GM18508 (cell line): ENCODE measurements at regions not wholly inside any gene's neighbourhood (a gene's known extent, or its start where the extent isn't known, plus 50 kb on each side); places are given as distances from the start of the nearest gene placed in this dataset.

Experiments used
- ATAC-seq: cut with Tn5 transposase; IDR thresholded peaks from one replicate; pipeline ENCODE4 v1.9.1; 2021; ENCODE audit warnings: moderate number of reproducible peaks; ENCODE audit not compliant: insufficient read depth, unreplicated experiment

DNA sequence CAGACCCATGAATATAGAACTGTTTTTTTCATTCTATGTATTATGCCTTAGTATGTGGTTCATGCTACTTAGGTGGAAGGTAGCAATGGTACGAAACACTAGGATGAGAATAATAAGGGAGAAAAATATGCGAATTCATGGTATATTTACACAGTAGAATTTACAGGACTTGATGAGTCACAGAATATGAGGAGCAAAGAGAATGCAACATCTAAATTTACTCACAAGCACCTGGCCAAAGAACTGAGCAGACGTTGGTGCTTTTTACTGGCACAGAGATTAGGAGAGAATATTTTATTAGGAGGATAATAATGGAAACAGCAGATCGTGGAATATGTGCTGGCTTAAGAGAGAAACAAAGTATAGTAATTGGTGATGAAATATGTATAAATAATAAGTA lies 785.4 kb upstream of the ROBO1 start:
- no peak for ATAC-seq

DNA sequence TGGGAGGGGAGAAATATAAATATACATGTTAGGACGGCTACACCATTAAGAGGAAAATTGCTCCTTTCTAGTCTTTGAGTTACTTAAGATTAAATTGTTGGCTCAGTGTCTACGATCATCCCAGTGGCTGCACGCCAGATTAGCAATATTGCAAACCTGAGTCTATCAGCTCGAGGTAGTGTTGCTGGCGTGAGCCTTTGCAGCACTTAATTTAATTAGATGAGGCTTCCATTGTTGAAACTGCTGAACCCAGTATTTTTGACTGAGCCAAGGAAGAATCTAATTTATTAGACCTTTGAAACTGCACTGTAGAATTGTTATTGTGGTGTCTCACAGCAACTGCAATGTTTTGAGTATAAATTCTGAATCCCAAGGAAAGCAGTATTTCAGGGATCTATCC lies 782.4 kb upstream of the ROBO1 start:
- ATAC-seq, result no peak

DNA sequence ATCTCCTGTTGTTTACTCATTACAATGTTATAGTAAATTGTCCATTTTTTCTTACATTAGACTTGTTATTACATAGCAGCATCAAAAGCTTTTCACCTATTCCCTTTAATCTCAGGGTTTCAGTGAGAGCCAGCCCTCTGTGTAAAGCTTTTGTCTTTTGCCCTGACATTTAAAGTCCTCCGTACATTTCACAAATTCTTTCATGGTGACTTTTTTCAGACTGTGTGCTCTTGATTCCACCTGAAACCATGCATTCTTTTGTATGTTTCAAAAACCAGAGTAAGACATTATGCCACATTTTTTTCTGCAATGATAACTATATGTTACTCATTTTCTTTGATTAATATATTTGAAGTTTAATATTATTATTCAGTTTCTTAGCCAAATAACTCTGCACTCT lies 781.4 kb upstream of the ROBO1 start:
- no peak for ATAC-seq

DNA sequence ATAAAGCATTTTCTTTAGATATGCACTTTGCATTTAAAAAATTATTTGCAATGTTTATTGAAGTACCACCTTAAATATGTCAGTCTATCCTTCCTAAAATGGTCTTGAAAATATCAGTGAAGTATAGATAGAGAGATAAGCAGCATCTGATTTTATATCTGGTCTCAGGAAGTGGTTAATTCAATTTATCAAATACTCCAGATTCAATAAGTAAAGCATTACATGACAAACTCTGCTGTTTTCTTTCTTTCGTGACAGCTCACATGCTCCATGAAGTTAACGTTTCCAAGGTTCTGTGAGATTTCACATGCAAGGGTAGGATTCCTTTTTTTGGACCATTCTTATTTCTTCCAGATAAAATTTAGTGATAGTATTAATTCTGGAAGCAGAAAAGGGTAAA lies 775.4 kb upstream of the ROBO1 start:
- no peak for ATAC-seq

DNA sequence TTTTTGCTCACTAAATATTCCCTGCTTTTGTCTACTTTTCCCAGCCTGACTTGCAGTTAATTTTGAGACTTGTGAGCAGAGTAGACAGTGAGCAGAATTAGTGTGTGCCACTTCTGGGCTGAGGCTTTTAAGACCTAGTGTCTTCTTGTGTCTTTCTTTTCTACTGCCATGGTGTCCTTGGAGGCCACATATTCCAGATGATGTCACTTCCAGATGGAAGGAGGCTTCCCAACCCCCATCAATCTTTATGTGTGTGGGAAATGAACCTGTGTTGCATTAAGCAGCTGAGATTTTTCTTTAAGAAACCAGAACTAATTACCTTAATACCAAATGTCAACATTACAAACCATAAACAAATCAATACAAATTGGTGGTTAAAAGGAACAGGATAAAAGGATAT lies 774.7 kb upstream of the ROBO1 start:
- no peak for ATAC-seq

DNA sequence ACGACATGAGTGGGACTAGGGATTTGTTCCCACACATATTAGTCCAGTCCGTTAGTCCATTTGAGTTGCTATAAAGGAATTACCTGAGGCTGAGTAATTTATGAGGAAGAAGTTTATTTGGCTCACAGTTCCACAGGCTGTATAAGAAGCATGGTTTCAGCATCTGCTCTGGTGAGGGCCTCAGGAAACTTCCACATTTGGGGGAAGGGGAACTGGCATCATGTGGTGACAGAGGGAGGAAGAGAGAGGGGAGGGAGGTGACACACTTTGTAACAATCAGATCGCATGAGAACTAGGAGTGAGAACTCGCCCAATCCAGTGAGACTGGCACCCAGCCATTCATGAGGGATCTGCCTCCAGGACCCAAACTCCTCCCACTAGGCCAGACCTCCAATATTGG lies 769.9 kb upstream of the ROBO1 start:
- no peak for ATAC-seq

DNA sequence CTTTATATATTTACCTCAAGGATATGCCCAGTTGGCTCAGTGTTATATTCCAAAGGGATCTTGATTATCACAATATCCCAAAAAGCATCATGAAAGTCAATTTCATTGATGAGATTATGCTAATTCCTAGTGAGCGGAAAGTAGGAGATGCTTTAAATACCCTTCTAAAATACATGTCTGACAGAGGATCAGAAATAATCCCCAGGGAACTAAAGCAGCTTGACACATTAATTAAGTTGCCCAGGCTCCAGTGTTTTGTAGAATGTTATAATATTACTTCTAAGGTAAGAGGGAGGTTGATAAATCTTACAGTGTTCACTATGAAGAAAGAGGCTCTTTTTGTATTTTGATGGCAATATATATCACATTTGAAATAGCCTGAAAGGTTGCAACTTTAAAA lies 767.5 kb upstream of the ROBO1 start:
- ATAC-seq, result no peak

DNA sequence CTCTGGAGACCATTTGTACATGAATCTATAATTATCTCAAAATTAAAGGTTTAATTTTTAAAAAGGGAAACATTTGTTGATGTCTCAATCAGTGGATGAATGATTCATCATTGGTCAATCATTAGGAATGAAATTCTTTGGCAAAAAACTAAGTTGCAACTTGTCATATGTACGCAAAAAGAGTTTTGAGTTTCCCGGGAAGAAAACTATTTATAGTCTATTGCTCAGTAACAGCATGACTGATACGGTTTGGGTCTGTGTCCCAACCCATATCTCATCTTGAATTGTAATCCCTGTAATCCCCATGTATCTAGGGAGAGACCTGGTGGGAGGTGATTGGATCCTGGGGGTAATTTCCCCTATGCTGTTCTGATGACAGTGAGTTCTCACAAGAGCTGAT lies 765.8 kb upstream of the ROBO1 start:
- ATAC-seq, result no peak

DNA sequence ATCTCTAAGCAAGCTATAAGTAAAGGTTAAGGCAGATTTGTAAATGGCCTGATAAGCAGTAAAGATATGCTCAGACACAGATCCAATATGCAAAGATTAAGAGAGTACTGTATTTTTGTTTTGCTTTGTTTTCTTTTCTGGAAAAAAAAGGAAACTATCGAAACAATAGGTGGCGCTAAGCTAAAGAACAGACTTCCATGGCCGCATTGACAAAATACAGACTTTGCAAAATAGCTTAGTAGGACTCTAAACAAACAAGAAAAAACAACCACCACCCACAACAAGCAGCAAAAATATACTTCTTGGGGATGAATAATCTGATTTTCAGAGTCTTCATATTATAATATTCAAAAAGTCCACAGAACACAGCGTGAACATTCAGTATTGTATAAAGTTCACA lies 758.4 kb upstream of the ROBO1 start:
- no peak for ATAC-seq

DNA sequence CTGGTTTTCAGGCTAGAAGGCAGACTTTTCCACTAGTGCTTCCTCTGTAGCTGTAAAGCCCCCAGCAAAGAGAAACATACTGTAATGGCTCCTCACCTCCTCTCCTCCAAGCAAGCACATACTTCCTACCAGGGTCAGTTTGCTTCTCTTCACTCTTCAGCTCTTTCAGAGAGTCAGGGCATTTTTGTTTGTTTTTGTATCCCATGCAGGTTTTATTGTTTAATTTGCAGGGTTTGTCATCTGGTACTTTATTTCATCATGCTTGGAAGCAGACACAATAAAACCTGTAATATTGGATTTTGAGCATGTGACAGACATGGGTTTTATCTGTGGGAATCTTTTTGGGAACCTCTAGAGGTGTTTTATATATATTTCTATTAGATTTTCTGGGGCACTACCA lies 753.3 kb upstream of the ROBO1 start:
- no peak for ATAC-seq

DNA sequence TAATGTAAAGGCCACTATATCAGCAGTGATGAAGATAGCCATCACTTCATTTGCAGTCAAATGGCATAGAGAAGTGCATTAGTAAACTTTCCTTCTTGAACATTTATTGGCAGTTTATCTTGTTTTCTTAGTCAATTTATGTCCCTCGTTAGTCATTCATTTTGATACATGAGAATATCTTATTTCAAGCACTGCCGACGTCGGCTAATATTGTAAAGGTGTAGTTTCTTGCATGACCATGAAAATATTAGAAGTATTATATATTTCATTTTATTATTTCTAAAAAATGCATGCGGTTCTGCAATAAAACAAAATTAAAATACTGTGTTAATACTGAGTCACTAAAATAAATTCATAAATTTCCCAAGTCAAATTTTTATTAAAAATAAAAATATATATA lies 751.6 kb upstream of the ROBO1 start:
- ATAC-seq, result no peak

DNA sequence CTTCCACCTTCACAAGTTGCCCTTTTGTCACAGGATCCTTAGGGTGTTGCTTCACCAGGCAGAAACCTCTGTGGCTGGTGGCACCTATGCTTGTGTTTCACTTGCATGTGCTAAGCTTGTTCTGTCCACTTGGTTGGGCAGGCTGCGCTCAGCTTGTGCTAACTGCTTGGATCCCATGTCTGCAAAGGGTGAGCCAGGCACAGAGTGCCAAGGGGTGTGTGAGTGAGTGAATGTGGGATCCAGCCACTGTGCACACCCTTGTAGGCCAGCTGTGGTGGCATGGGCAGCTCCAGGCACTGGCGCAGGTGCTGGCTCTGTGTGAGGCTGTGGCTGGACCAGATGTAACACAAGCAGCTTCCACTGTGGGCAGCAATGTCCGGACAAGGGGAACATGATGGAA lies 728.7 kb upstream of the ROBO1 start:
- no peak for ATAC-seq

DNA sequence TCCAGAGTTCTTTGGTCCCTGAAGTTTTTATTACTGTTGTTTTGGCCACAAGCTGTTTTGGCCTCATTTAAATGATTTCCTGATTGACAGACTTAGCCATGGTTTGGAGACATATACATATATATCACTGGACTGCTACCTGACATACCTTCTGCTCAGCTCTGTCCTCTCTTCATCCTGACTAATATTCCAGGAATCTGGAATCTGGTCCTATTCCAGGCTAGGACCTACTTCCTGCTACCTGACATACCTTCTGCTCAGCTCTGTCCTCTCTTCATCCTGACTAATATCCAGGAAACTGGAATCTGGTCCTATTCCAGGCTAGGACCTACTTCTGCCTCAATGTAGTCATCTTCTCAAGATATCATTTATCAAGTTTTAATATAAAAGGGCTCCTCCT lies 724.4 kb upstream of the ROBO1 start:
- no peak for ATAC-seq

DNA sequence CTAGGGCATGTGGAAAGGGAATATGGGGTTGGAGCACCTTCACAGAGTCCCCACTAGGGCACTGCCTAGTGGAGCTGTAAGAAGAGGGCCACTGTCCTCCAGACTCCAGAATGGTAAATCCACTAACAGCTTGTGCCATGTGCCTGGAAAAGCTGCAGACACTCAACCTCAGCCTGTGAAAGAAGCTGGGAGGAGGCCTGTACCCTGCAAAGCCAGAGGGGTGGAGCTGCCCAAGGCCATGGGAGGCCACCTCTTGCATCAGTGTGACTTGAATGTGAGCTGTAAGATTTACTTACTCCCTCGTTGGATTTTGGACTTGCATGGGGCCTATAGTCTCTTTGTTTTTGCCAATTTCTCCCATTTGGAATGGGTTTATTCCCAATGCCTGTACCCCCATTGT lies 705.2 kb upstream of the ROBO1 start:
- no peak for ATAC-seq

DNA sequence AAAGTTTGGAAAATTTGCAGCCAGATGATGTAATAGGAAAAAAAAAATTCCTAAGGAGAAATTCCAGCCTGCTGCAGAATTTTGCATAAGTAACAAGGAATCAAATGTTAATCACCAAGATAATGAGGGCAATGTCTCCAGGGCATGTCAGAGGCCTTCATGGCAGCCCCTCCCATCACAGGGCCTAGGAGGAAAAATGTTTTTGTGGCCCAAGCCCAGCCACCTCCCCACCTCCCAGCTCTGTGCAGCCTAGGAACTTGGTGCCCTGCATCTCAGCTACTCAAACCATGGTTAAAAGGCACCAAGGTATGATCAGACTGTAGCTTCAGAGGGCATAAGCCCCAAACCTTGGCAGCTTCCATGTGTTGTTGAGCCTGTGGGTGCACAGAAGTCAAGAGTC lies 704.7 kb upstream of the ROBO1 start:
- ATAC-seq, result no peak

DNA sequence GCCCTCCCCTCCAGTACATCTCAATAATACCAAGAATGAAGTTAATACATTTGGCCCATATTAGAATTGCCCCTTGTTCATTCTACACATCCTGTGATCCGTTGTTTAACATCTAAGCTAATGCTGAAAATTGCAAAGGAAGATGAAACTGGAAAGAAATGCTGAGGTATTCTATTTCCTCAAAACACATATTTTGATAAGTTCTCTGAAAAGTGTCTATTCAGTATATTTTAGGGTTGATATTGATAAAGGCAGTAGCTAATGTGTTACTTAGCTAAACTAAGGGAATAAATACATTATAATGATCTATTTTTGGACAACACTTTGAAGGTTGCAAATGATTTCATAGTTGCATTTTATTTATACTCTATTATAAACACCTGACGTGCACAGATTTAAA lies 702.6 kb upstream of the ROBO1 start:
- no peak for ATAC-seq

DNA sequence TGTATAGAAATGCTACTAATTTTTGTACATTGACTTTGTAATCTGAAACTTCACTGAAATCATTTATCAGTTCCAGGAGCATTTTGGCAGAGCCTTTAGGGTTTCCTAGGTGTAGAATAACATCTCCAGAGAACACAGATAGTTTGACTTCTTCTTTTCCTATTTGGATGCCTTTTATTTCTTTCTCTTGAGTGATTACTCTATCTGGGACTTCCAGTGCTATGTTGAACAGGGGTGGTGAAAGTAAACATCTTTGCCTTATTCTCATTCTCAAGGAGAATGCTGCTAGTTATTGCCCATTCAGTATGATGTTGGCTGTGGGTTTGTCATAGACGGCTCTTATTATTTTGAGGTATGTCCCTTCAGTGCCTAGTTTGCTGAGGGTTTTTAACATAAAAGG lies 697.9 kb upstream of the ROBO1 start:
- no peak for ATAC-seq

DNA sequence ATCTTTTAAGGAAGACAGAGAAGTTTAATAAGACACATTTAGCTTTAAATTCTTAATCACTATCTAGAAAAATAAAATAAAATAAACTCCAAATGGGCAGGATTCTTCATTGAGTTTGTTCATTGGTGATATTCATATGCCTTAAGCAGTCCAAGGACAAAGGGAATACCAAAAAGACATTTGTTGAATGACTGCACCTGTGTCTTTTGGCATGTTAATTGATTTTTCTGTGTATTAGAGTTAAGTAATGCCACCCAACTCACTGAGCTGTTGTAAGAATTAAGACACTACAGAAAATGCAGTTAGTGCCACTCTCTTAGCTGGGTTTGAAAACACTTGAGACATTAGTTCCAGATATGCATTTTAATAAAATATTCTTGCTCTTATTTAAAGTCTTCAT lies 683.6 kb upstream of the ROBO1 start:
- no peak for ATAC-seq

DNA sequence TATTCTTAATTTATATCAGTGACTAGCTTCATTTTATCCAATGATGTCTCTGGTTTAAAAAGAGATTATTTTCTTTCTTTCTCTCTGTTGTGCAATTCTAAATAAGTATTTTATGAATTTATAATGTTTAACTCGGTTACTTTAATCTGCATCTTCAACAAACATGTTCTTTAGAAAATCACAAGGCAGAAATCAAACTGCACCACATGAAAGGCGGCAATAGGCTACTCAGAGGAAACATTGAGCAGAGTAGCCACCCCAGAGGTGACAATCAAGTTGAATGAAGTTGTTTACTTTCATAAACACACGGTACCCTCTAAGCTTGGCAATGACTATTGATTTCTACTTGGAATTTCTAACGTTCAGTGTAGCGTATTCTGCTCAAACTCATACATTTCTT lies 677.8 kb upstream of the ROBO1 start:
- no peak for ATAC-seq

DNA sequence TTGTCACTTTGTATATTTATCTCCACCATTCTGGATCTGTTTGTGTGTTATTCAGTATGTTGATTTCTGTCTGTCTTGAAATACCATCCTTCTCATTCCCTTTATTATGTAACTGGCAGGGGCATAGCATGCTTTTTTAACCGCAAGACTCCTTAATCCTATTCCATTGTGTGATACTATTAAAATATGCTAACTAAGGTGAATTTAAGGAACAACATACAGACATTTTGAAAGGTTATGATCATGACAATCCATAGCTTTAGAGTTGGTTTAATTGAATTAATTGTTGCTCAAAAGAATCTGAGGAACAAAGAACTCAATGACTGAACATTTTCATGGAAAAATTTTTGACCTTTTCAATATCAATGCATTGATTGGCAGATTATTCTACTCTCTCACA lies 677.3 kb upstream of the ROBO1 start:
- no peak for ATAC-seq

DNA sequence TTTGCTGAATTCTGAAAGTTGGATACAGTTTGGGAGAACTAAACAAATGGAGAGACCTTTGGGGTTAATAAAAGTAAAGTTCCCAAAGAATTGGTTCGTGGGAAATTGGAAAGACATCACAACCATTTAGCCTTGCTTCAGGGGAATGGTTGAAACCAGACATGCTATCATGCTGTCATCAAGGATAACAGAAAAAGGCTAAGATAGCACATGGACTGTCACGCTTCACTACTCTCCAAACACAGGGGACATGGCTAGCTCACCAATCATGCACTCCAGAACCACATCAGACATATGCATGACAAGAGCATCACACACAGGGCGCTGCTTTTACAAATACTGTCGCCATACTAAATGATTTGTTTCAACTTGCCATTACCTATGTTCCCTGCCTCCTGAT lies 671.7 kb upstream of the ROBO1 start:
- ATAC-seq, result no peak

DNA sequence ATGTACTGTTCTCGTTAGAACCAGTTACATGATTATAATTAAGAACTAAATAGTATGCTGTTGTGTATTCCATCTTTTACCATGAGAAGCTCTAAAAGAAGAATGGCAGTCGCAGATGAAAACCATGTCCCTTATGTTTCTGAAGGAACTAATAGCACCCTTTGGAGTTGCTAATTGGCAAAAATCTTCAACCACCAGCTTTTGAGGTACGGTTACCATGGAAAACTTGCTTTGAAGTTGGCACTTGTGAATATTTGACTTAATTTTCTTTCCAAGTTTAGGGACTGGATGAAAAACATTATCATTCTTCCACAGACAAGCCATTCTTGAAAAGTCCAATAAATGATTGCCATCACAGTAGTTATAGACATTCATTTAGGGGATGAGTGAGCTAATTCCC lies 666.6 kb upstream of the ROBO1 start:
- ATAC-seq, result no peak

DNA sequence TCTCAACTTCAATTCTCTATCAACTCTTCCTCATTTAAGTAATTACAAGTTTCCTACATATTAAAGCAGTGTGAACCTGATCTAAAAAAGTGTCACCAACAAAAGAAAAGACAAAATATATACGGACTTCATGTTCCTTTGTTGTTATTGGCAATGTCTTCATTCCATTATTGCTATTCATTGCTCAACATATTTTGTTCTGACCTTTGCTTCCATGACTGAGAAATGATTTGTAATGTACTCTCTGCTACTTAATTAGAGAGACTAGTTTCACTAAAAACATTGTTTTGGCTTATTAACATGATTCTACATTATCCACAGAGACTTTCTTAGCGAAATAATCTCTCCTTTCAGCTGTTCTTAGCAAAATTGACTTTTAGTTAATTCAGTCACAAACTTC lies 657.2 kb upstream of the ROBO1 start:
- no peak for ATAC-seq
